ENCODE measurements at regions not wholly inside any gene's neighbourhood (a gene's known extent, or its start where the extent isn't known, plus 50 kb on each side); places are given as distances from the start of the nearest gene placed in this dataset.

- Histone ChIP-seq H3K4me1 (ENCODE audit: control insufficient read depth, extremely low read depth, insufficient read depth, low read length) (peaks cover 2% of the 10 kb centered on the region), H3K9ac (ENCODE audit: insufficient read depth, low read length) (no peak overlapping the region), H4K20me1 (ENCODE audit: control insufficient read depth, extremely low read depth, insufficient read depth, low read length) (no peaks in the 10 kb centered on the region), H3K36me3 (ENCODE audit: control insufficient read depth, insufficient read depth, low read length) (no peaks in the 10 kb centered on the region), H3K27ac (ENCODE audit: insufficient read depth, low read length) (no peak overlapping the region), H3K9me3 (ENCODE audit: control insufficient read depth, insufficient read depth, low read depth, low read length) (no peaks in the 10 kb centered on the region), H3K4me3 (replicated peaks in 1 of 4; ENCODE audit: control extremely low read depth in 1 of 4, insufficient read depth in 1 of 4, low read depth in 3 of 4, low read length in 4 of 4) (no peak overlapping the region), H2AFZ (ENCODE audit: low read length) (no peak overlapping the region), H3K27me3 (ENCODE audit: control insufficient read depth, insufficient read depth, low read length) (no peaks in the 10 kb centered on the region), H3K79me2 (ENCODE audit: control insufficient read depth, insufficient read depth, low read length) (no peaks in the 10 kb centered on the region), H3K4me2 (ENCODE audit: extremely low read depth, insufficient read depth, low read length) (peak overlapping the region; percentile 46)
- no peak for TF ChIP-seq CTCF (conservative IDR thresholded peaks at IDR 0.05 in 1 of 2, IDR thresholded peaks at IDR 0.05 in 1 of 2; ENCODE audit: low read depth in 1 of 2, low read length in 2 of 2)
- TF ChIP-seq EZH2 (IDR thresholded peaks at IDR 0.05; ENCODE audit: low read length, missing control alignments) = no peak
- peak; percentile 93 to 95 for DNase-seq (ENCODE audit: low read depth in 2 of 2)
Observed at GRCh38 chr11:95702526-95702925, 87.1 kb downstream of the FAM76B start.

GRCh38 chr11:95700471-95700817 is 89.1 kb downstream of the FAM76B start:
- no peaks in the 10 kb centered on the region for H4K20me1 ChIP-seq (ENCODE audit: control insufficient read depth, extremely low read depth, insufficient read depth, low read length)
- DNase-seq (ENCODE audit: low read depth in 2 of 2) = no peak
- no peak overlapping the region for H3K27ac ChIP-seq (ENCODE audit: insufficient read depth, low read length)
- no peak overlapping the region for H2AFZ ChIP-seq (ENCODE audit: low read length)
- H3K9me3 ChIP-seq (ENCODE audit: control insufficient read depth, insufficient read depth, low read depth, low read length) = no peaks in the 10 kb centered on the region
- H3K9ac ChIP-seq (ENCODE audit: insufficient read depth, low read length) = no peak overlapping the region
- TF ChIP-seq EZH2 (IDR thresholded peaks at IDR 0.05; ENCODE audit: low read length, missing control alignments) (no peak), CTCF (conservative IDR thresholded peaks at IDR 0.05 in 1 of 2, IDR thresholded peaks at IDR 0.05 in 1 of 2; ENCODE audit: low read depth in 1 of 2, low read length in 2 of 2) (no peak)
- no peak overlapping the region for H3K4me2 ChIP-seq (ENCODE audit: extremely low read depth, insufficient read depth, low read length)
- H3K79me2 ChIP-seq (ENCODE audit: control insufficient read depth, insufficient read depth, low read length) = no peaks in the 10 kb centered on the region
- no peak overlapping the region for H3K4me3 ChIP-seq (replicated peaks in 1 of 4; ENCODE audit: control extremely low read depth in 1 of 4, insufficient read depth in 1 of 4, low read depth in 3 of 4, low read length in 4 of 4)
- H3K4me1 ChIP-seq (ENCODE audit: control insufficient read depth, extremely low read depth, insufficient read depth, low read length) = peaks cover 2% of the 10 kb centered on the region
- no peaks in the 10 kb centered on the region for H3K36me3 ChIP-seq (ENCODE audit: control insufficient read depth, insufficient read depth, low read length)
- no peaks in the 10 kb centered on the region for H3K27me3 ChIP-seq (ENCODE audit: control insufficient read depth, insufficient read depth, low read length)

GRCh38 chr11:95699631-95700470 is 89.7 kb downstream of the FAM76B start:
- H3K79me2 ChIP-seq (ENCODE audit: control insufficient read depth, insufficient read depth, low read length) = no peaks in the 10 kb centered on the region
- peaks cover 2% of the 10 kb centered on the region for H3K4me1 ChIP-seq (ENCODE audit: control insufficient read depth, extremely low read depth, insufficient read depth, low read length)
- no peak for TF ChIP-seq EZH2 (IDR thresholded peaks at IDR 0.05; ENCODE audit: low read length, missing control alignments)
- TF ChIP-seq CTCF (conservative IDR thresholded peaks at IDR 0.05 in 1 of 2, IDR thresholded peaks at IDR 0.05 in 1 of 2; ENCODE audit: low read depth in 1 of 2, low read length in 2 of 2) = no peak
- peak; percentile 38 to 65 for DNase-seq (ENCODE audit: low read depth in 2 of 2)
- H3K27ac ChIP-seq (ENCODE audit: insufficient read depth, low read length) = no peak overlapping the region
- no peaks in the 10 kb centered on the region for H3K27me3 ChIP-seq (ENCODE audit: control insufficient read depth, insufficient read depth, low read length)
- no peak overlapping the region for H3K4me2 ChIP-seq (ENCODE audit: extremely low read depth, insufficient read depth, low read length)
- no peaks in the 10 kb centered on the region for H3K9me3 ChIP-seq (ENCODE audit: control insufficient read depth, insufficient read depth, low read depth, low read length)
- H3K4me3 ChIP-seq (replicated peaks in 1 of 4; ENCODE audit: control extremely low read depth in 1 of 4, insufficient read depth in 1 of 4, low read depth in 3 of 4, low read length in 4 of 4) = no peak overlapping the region
- no peaks in the 10 kb centered on the region for H3K36me3 ChIP-seq (ENCODE audit: control insufficient read depth, insufficient read depth, low read length)
- no peaks in the 10 kb centered on the region for H4K20me1 ChIP-seq (ENCODE audit: control insufficient read depth, extremely low read depth, insufficient read depth, low read length)
- no peak overlapping the region for H3K9ac ChIP-seq (ENCODE audit: insufficient read depth, low read length)
- no peak overlapping the region for H2AFZ ChIP-seq (ENCODE audit: low read length)
